Neural progenitor cell (in vitro differentiated cells): ENCODE measurements at regions not wholly inside any gene's neighbourhood (a gene's known extent, or its start where the extent isn't known, plus 50 kb on each side); places are given as distances from the start of the nearest gene placed in this dataset.

Experiments used
- CTCF ChIP-seq: fragments of 200-600 bp; sonication (generic); IDR thresholded peaks from 2 replicates; pipeline ENCODE4 v1.5.1; 2017; ENCODE audit warnings: antibody characterized with exemption, mild to moderate bottlenecking
- EZH2 ChIP-seq: fragments of 200-600 bp; sonication (generic); IDR thresholded peaks from 2 replicates; pipeline ENCODE4 v1.6.1; 2017; ENCODE audit warnings: antibody characterized with exemption, mild to moderate bottlenecking, moderate library complexity

GRCh38 chr11:37687130-37687529, 1089.1 kb upstream of the RAG2 start:
- TF ChIP-seq CTCF (no peak), EZH2 (no peak)
